ENCODE measurements at regions not wholly inside any gene's neighbourhood (a gene's known extent, or its start where the extent isn't known, plus 50 kb on each side); places are given as distances from the start of the nearest gene placed in this dataset.

GRCh38 chr1:63198871-63199394 is 123.4 kb upstream of the FOXD3 start:
- no peaks in the 10 kb centered on the region for H3K9me3 Mint-ChIP-seq
- H3K4me3 Mint-ChIP-seq: no peak overlapping the region
- H3K4me1 Mint-ChIP-seq: no peaks in the 10 kb centered on the region
- DNase-seq: no peak
- H3K36me3 Mint-ChIP-seq: no peaks in the 10 kb centered on the region
- peaks cover 3% of the 10 kb centered on the region for H3K27me3 Mint-ChIP-seq
- H3K27ac Mint-ChIP-seq: no peak overlapping the region
- CTCF ChIA-PET: no interaction called here

DNA sequence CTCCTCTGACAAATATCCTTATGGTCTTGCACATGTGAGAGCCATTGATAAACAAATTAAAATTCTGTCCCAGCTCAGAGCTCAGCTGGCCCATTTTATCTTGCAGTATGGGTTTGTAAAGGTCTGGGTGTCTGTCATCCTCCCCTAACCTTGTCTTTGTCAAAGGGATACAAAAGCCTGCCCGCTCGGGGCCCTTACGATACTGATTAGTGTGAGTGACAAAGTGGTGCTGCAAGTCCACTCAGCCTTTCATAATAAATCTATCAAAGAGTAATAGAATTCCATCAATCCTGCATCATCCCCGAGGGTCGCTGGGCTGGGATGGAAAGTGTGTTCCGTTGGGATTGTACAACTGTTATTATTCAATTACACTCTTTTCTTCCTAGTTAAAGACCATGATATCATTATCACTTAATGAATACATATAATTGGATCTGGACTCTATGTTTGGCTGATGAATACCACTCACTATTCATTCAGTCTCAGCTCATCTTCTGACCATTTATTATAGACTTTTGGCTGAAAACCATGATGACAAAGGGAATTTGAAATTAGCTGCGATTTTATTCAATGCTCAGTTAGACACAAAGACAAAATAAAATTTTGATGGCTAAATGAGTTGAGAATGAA is 122.5 kb upstream of the FOXD3 start:
- Mint-ChIP-seq H3K4me3 (no peak overlapping the region), H3K4me1 (no peaks in the 10 kb centered on the region), H3K27ac (no peak overlapping the region), H3K27me3 (peaks cover 3% of the 10 kb centered on the region), H3K9me3 (no peaks in the 10 kb centered on the region), H3K36me3 (no peaks in the 10 kb centered on the region)
- no peak for DNase-seq
- CTCF ChIA-PET: no interaction called here

- no peaks in the 10 kb centered on the region for H3K4me1 Mint-ChIP-seq
- H3K4me3 Mint-ChIP-seq: no peak overlapping the region
- DNase-seq: no peak
- no peaks in the 10 kb centered on the region for H3K9me3 Mint-ChIP-seq
- H3K27me3 Mint-ChIP-seq: peaks cover 5% of the 10 kb centered on the region
- H3K36me3 Mint-ChIP-seq: no peaks in the 10 kb centered on the region
- CTCF ChIA-PET: no interaction called here
- no peak overlapping the region for H3K27ac Mint-ChIP-seq
Measured at GRCh38 chr1:63200676-63201075, 121.7 kb upstream of the FOXD3 start.

GRCh38 chr1:63203641-63204040 is 118.7 kb upstream of the FOXD3 start:
- H3K27ac Mint-ChIP-seq: no peak overlapping the region
- CTCF ChIA-PET: no interaction called here
- H3K27me3 Mint-ChIP-seq: peaks cover 7% of the 10 kb centered on the region
- H3K36me3 Mint-ChIP-seq: no peaks in the 10 kb centered on the region
- H3K9me3 Mint-ChIP-seq: no peaks in the 10 kb centered on the region
- no peak for DNase-seq
- H3K4me3 Mint-ChIP-seq: no peak overlapping the region
- no peaks in the 10 kb centered on the region for H3K4me1 Mint-ChIP-seq

- no peak for DNase-seq
- CTCF ChIA-PET: no interaction called here
- H3K9me3 Mint-ChIP-seq: no peaks in the 10 kb centered on the region
- no peaks in the 10 kb centered on the region for H3K4me1 Mint-ChIP-seq
- peaks cover 7% of the 10 kb centered on the region for H3K27me3 Mint-ChIP-seq
- no peak overlapping the region for H3K4me3 Mint-ChIP-seq
- no peaks in the 10 kb centered on the region for H3K36me3 Mint-ChIP-seq
- no peak overlapping the region for H3K27ac Mint-ChIP-seq
Measured at GRCh38 chr1:63205776-63206175, 116.6 kb upstream of the FOXD3 start.

- H3K36me3 Mint-ChIP-seq: no peaks in the 10 kb centered on the region
- H3K9me3 Mint-ChIP-seq: peaks cover 6% of the 10 kb centered on the region
- H3K4me1 Mint-ChIP-seq: no peaks in the 10 kb centered on the region
- CTCF ChIA-PET: no interaction called here
- no peak for DNase-seq
- no peak overlapping the region for H3K4me3 Mint-ChIP-seq
- H3K27ac Mint-ChIP-seq: no peak overlapping the region
- H3K27me3 Mint-ChIP-seq: peaks cover 2% of the 10 kb centered on the region
Measured at GRCh38 chr1:63214553-63214952, 107.8 kb upstream of the FOXD3 start.

GRCh38 chr1:63223426-63223825 is 98.9 kb upstream of the FOXD3 start:
- H3K36me3 Mint-ChIP-seq: no peaks in the 10 kb centered on the region
- H3K4me3 Mint-ChIP-seq: no peak overlapping the region
- peaks cover 4% of the 10 kb centered on the region for H3K27me3 Mint-ChIP-seq
- H3K9me3 Mint-ChIP-seq: no peaks in the 10 kb centered on the region
- no peaks in the 10 kb centered on the region for H3K4me1 Mint-ChIP-seq
- no peak overlapping the region for H3K27ac Mint-ChIP-seq
- DNase-seq: no peak
- CTCF ChIA-PET: no interaction called here

- H3K36me3 Mint-ChIP-seq: no peaks in the 10 kb centered on the region
- H3K4me3 Mint-ChIP-seq: no peak overlapping the region
- H3K4me1 Mint-ChIP-seq: no peaks in the 10 kb centered on the region
- DNase-seq: no peak
- CTCF ChIA-PET: no interaction called here
- no peaks in the 10 kb centered on the region for H3K27me3 Mint-ChIP-seq
- H3K9me3 Mint-ChIP-seq: peaks cover 3% of the 10 kb centered on the region
- no peak overlapping the region for H3K27ac Mint-ChIP-seq
Measured at GRCh38 chr1:63230722-63231121, 91.6 kb upstream of the FOXD3 start.

GRCh38 chr1:63238721-63239120 is 83.6 kb upstream of the FOXD3 start:
- DNase-seq: no peak
- Mint-ChIP-seq H3K36me3 (no peaks in the 10 kb centered on the region), H3K4me1 (no peaks in the 10 kb centered on the region), H3K4me3 (no peak overlapping the region), H3K27me3 (no peaks in the 10 kb centered on the region), H3K27ac (no peak overlapping the region), H3K9me3 (peaks cover 3% of the 10 kb centered on the region)
- CTCF ChIA-PET: no interaction called here

DNA sequence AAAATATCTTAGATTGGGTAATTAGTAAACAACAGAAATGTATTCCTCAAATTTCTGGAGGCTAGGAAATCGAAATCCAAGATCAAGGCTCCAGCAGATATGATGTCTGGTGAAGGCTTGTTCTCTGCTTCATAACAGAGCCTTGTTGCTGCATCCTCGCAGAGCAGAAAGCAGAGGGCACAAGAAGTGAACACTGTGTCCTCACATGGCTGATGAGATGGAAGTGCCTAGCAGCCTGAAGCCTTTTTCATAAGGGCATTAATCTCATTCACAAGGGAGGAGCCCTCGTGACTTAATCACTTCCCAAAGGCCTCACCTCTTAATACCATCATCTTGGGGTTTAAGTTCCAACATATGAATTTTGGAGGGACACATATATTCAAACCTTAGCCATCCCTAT is 77.2 kb upstream of the FOXD3 start:
- Mint-ChIP-seq H3K27ac (no peak overlapping the region), H3K4me1 (no peaks in the 10 kb centered on the region), H3K9me3 (no peaks in the 10 kb centered on the region), H3K4me3 (no peak overlapping the region), H3K36me3 (no peaks in the 10 kb centered on the region), H3K27me3 (peaks cover 4% of the 10 kb centered on the region)
- DNase-seq: no peak
- CTCF ChIA-PET: no interaction called here

DNA sequence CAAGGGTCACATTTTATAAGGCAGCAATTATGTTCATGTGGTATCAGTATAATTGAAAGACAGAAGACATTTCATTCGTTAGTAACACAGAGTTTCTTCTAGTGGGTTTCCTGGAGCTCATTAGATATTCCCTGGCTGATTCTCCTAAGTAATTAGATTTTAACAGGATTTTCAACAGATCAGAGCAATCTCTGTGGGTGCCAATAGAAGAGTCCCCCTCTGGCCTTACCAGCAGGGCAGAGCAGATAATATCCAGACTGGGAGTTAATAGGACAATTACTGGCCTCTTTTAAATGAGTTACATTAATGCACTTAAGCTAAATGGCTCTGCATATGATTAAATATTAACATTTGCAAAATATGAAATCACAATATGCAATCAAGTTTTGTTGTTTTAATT is 74.2 kb upstream of the FOXD3 start:
- no peak for DNase-seq

GRCh38 chr1:63255153-63255552 is 67.2 kb upstream of the FOXD3 start:
- Mint-ChIP-seq H3K4me1 (no peaks in the 10 kb centered on the region), H3K27me3 (no peaks in the 10 kb centered on the region), H3K4me3 (no peak overlapping the region), H3K36me3 (no peaks in the 10 kb centered on the region), H3K9me3 (no peaks in the 10 kb centered on the region), H3K27ac (no peak overlapping the region)
- CTCF ChIA-PET: no interaction called here
- no peak for DNase-seq

More for the DNA sequence above, 74.2 kb upstream of the FOXD3 start:
- H3K27ac Mint-ChIP-seq: no peak overlapping the region
- no peak overlapping the region for H3K4me3 Mint-ChIP-seq
- CTCF ChIA-PET: no interaction called here
- no peaks in the 10 kb centered on the region for H3K36me3 Mint-ChIP-seq
- no peaks in the 10 kb centered on the region for H3K9me3 Mint-ChIP-seq
- peaks cover 4% of the 10 kb centered on the region for H3K27me3 Mint-ChIP-seq
- no peaks in the 10 kb centered on the region for H3K4me1 Mint-ChIP-seq

GRCh38 chr1:63261736-63262458 is 60.5 kb upstream of the FOXD3 start:
- Mint-ChIP-seq H3K4me3 (no peak overlapping the region), H3K4me1 (no peaks in the 10 kb centered on the region), H3K27me3 (peaks cover 4% of the 10 kb centered on the region), H3K27ac (no peak overlapping the region), H3K36me3 (no peaks in the 10 kb centered on the region), H3K9me3 (no peaks in the 10 kb centered on the region)
- no peak for DNase-seq
- CTCF ChIA-PET: no interaction called here

GRCh38 chr1:63262459-63262770 is 60.0 kb upstream of the FOXD3 start:
- Mint-ChIP-seq H3K27me3 (peaks cover 4% of the 10 kb centered on the region), H3K27ac (no peak overlapping the region), H3K4me3 (no peak overlapping the region), H3K4me1 (no peaks in the 10 kb centered on the region), H3K9me3 (no peaks in the 10 kb centered on the region), H3K36me3 (no peaks in the 10 kb centered on the region)
- CTCF ChIA-PET: no interaction called here
- no peak for DNase-seq

DNA sequence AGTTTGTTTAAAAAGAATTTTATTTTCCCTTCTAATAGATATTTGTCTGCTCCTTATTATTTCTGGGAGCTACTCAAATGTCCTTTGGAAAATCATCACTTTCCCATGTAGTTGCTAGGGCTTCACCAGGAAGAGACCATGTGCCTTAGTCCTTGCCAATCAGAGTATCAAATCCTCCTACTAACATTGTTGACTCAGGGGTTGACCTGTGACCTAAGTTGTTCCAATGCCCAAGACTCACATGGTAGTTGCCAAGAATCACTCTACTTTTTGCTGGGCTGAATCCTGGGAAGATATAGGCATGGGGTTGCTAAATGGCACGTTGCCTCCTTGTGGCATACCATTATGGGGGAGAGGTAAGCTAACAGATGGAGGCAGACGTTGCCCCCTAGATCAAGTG is 58.2 kb upstream of the FOXD3 start:
- DNase-seq: no peak
- H3K27ac Mint-ChIP-seq: no peak overlapping the region
- no peaks in the 10 kb centered on the region for H3K36me3 Mint-ChIP-seq
- H3K4me1 Mint-ChIP-seq: no peaks in the 10 kb centered on the region
- H3K27me3 Mint-ChIP-seq: peaks cover 4% of the 10 kb centered on the region
- CTCF ChIA-PET: no interaction called here
- H3K9me3 Mint-ChIP-seq: no peaks in the 10 kb centered on the region
- H3K4me3 Mint-ChIP-seq: no peak overlapping the region

Measured in activated naive CD4-positive, alpha-beta T cell treated with anti-CD3 and anti-CD28 coated beads, Interleukin-2, amount 10 ng/mL, durations not matched to agents 7 days and 5 days (primary cell).